SU-DHL-6 (cell line): ENCODE measurements at regions not wholly inside any gene's neighbourhood (a gene's known extent, or its start where the extent isn't known, plus 50 kb on each side); places are given as distances from the start of the nearest gene placed in this dataset.

Experiments
- H2AFZ ChIP-seq: fragments of 200-600 bp; sonication (generic); 2 replicates; pipeline ENCODE4 v1.6.1; 2014; ENCODE audit warnings: low read depth, mild to moderate bottlenecking, moderate library complexity, mixed read lengths, antibody characterized with exemption, low read length; ENCODE audit not compliant: severe bottlenecking
- H3F3A ChIP-seq: fragments of 200-600 bp; shearing (Covaris generic); 2 replicates; pipeline ENCODE4 v1.6.0; 2016; ENCODE audit warnings: antibody characterized with exemption, mild to moderate bottlenecking; ENCODE audit not compliant: insufficient read depth
- H3K27ac ChIP-seq: fragments of 200-600 bp; sonication (generic); 2 replicates; pipeline ENCODE4 v1.5.1; 2016; ENCODE audit warnings: low read depth, mild to moderate bottlenecking, low read length, moderate library complexity, mixed read lengths
- H3K27me3 ChIP-seq: fragments of 200-600 bp; sonication (generic), shearing (Covaris generic); 2 replicates; pipeline ENCODE4 v1.6.0; 2014; ENCODE audit warnings: mild to moderate bottlenecking, low read length
- H3K36me3 ChIP-seq: fragments of 200-600 bp; sonication (generic); 2 replicates; pipeline ENCODE4 v1.6.1; 2014; ENCODE audit warnings: mild to moderate bottlenecking, low read length, mixed read lengths
- H3K4me2 ChIP-seq: fragments of 300-600, 200-600 bp; shearing (Covaris generic), sonication (generic); 2 replicates; pipeline ENCODE4 v1.6.0; 2014; ENCODE audit warnings: low read length, low read depth, mild to moderate bottlenecking; ENCODE audit not compliant: poor library complexity, severe bottlenecking
- H3K4me3 ChIP-seq: fragments of 200-600 bp; sonication (generic); 2 replicates; pipeline ENCODE4 v1.5.1; 2014; ENCODE audit warnings: antibody characterized with exemption, low read length, mild to moderate bottlenecking, mixed read lengths; ENCODE audit not compliant: insufficient read depth, poor library complexity, severe bottlenecking
- H3K79me2 ChIP-seq: fragments of 200-600 bp; sonication (generic); 2 replicates; pipeline ENCODE4 v1.6.1; 2014; ENCODE audit warnings: mild to moderate bottlenecking, low read length, moderate library complexity; ENCODE audit not compliant: insufficient read depth
- H3K9ac ChIP-seq: fragments of 200-600 bp; sonication (generic); 2 replicates; pipeline ENCODE4 v1.7.0; 2014; ENCODE audit warnings: mild to moderate bottlenecking, low read length
- H3K9me2 ChIP-seq: fragments of 200-600 bp; sonication (generic); replicated peaks from 2 replicates; pipeline ENCODE4 v1.6.1; 2014; ENCODE audit warnings: low read length; ENCODE audit not compliant: insufficient read depth
- H3K9me3 ChIP-seq: fragments of 200-600 bp; sonication (generic); 2 replicates; pipeline ENCODE4 v1.6.1; 2014; ENCODE audit warnings: low read length, mixed read lengths; ENCODE audit not compliant: insufficient read depth
- H4K20me1 ChIP-seq: fragments of 200-600 bp; sonication (generic); 2 replicates; pipeline ENCODE4 v1.6.1; 2014; ENCODE audit warnings: low read depth, mild to moderate bottlenecking, antibody characterized with exemption, low read length, moderate library complexity, mixed read lengths
- EZH2phosphoT487 ChIP-seq: fragments of 200-600 bp; sonication (generic), shearing (Covaris generic); conservative IDR thresholded peaks from 2 replicates; pipeline ENCODE4 v1.6.1; 2018; ENCODE audit warnings: mild to moderate bottlenecking, antibody characterized with exemption, low read length, moderate library complexity, mixed read lengths
- TF ChIP-seq, protein P1 (sequence below): fragments of 200-600 bp; sonication (generic); IDR thresholded peaks from one replicate; pipeline ENCODE4 v1.5.1; 2017; ENCODE audit warnings: antibody characterized with exemption, mild to moderate bottlenecking, low read length, moderate library complexity; ENCODE audit not compliant: insufficient read depth, poor library complexity, severe bottlenecking

GRCh38 chr13:26943748-26944147, 183.2 kb upstream of the GPR12 start:
- Histone ChIP-seq H3K27ac (no peak overlapping the region), H3K9me2 (no peaks in the 10 kb centered on the region)

GRCh38 chr13:26942184-26942583, 181.6 kb upstream of the GPR12 start:
- Histone ChIP-seq H4K20me1 (no peaks in the 10 kb centered on the region), H3K36me3 (no peaks in the 10 kb centered on the region), H3K79me2 (no peaks in the 10 kb centered on the region), H2AFZ (no peak overlapping the region), H3K9me2 (no peaks in the 10 kb centered on the region), H3K4me3 (no peak overlapping the region), H3K27ac (no peak overlapping the region), H3K9me3 (no peaks in the 10 kb centered on the region), H3K27me3 (no peaks in the 10 kb centered on the region), H3K4me2 (no peak overlapping the region), H3K9ac (no peak overlapping the region), H3F3A (no peaks in the 10 kb centered on the region)
- TF ChIP-seq, protein P1, sequence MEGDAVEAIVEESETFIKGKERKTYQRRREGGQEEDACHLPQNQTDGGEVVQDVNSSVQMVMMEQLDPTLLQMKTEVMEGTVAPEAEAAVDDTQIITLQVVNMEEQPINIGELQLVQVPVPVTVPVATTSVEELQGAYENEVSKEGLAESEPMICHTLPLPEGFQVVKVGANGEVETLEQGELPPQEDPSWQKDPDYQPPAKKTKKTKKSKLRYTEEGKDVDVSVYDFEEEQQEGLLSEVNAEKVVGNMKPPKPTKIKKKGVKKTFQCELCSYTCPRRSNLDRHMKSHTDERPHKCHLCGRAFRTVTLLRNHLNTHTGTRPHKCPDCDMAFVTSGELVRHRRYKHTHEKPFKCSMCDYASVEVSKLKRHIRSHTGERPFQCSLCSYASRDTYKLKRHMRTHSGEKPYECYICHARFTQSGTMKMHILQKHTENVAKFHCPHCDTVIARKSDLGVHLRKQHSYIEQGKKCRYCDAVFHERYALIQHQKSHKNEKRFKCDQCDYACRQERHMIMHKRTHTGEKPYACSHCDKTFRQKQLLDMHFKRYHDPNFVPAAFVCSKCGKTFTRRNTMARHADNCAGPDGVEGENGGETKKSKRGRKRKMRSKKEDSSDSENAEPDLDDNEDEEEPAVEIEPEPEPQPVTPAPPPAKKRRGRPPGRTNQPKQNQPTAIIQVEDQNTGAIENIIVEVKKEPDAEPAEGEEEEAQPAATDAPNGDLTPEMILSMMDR = no peak
- TF ChIP-seq EZH2phosphoT487 = no peak

More at GRCh38 chr13:26943748-26944147, 183.2 kb upstream of the GPR12 start:
- Histone ChIP-seq H3K9me3 (no peaks in the 10 kb centered on the region), H3K36me3 (no peaks in the 10 kb centered on the region), H3K27me3 (no peaks in the 10 kb centered on the region), H4K20me1 (no peaks in the 10 kb centered on the region), H3F3A (no peaks in the 10 kb centered on the region), H3K79me2 (no peaks in the 10 kb centered on the region), H3K9ac (no peak overlapping the region), H3K4me2 (no peak overlapping the region), H3K4me3 (no peak overlapping the region), H2AFZ (no peak overlapping the region)
- no peak for TF ChIP-seq EZH2phosphoT487
- TF ChIP-seq, protein P1 = no peak

DNA sequence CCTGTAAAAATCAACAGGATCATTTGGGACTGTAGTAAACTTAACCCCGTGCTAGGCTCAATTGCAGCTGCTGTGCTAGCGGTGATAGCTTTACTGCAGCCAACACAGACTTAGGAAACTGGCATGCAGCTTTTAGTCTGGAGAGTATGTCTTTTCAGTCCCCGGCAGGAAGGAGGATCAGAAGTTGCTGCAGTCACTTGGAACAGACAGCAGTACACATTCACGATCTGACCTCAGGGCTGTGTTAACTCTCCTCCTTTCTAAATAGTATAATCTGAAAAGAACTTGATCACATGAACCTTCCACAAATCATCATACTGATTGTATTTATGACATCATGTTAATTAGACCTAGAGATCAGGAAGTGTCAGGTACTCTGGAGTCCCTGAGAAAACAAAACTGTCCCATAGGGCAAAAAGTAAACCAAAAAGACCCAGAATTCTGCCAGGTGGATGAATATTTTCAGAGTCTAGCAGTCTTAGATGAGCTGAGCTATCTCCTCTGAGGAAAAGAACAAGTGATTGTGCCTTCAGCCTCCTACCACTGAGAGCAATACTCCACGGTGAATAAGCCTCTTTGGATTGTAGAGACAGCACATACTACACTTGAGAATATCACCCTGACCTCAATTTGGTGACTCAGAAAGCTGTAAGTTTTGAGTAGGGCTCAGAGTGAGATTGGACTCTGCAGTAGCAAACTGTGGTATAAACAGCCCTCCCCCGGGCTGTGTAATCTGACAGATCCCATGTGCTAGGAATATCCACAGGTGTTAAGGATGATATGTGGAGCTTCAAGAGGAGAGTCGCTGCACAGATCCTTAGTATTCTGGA, 181.0 kb upstream of the GPR12 start:
- Histone ChIP-seq H3K79me2 (no peaks in the 10 kb centered on the region), H3K36me3 (no peaks in the 10 kb centered on the region), H3K4me2 (no peak overlapping the region), H3K27ac (no peak overlapping the region), H3K9me2 (no peaks in the 10 kb centered on the region), H4K20me1 (no peaks in the 10 kb centered on the region), H3K4me3 (no peak overlapping the region), H3K9ac (no peak overlapping the region), H3K9me3 (no peaks in the 10 kb centered on the region), H3F3A (no peaks in the 10 kb centered on the region), H3K27me3 (no peaks in the 10 kb centered on the region), H2AFZ (no peak overlapping the region)
- no peak for TF ChIP-seq EZH2phosphoT487
- TF ChIP-seq, protein P1 = no peak
